ENCODE measurements at regions not wholly inside any gene's neighbourhood (a gene's known extent, or its start where the extent isn't known, plus 50 kb on each side); places are given as distances from the start of the nearest gene placed in this dataset.

DNA sequence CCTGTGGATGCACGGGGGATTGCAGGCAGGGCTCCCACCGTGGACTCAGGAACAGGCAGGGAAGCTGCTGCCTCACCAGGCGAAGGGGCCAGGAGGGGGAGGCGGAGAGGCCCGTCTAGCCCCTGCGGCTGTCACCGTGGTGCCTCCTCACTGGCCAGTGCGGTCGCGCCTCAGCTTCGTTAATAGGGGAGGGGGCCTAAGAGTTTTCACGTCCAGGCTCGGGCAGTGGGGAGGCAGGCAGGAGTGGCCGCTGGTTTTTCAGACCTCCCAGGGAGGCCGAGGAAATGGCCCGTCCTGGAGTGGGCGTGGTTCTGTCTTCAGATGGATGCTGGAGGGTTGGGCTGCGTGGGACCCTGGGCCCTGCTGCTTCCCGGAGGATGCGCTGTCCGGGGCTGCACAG is 91.1 kb upstream of the B3GAT1 start:
- no peak overlapping the region for H3K4me2 ChIP-seq (ENCODE audit: insufficient read depth, low read length)
- no peak for TF ChIP-seq ZFP30 (CRISPR knock-in tag; IDR thresholded peaks at IDR 0.05; ENCODE audit: borderline replicate concordance)
- no peak for TF ChIP-seq TEAD1 (CRISPR knock-in tag; IDR thresholded peaks at IDR 0.05)
- no peak for TF ChIP-seq PTTG1 (tag; IDR thresholded peaks at IDR 0.05; ENCODE audit: low read depth)
- TF ChIP-seq ELF2 (CRISPR knock-in tag; IDR thresholded peaks at IDR 0.05), result no peak
- TF ChIP-seq CHD2 (IDR thresholded peaks at IDR 0.05; ENCODE audit: low read depth, low read length), result no peak
- TF ChIP-seq ZNF124 (CRISPR knock-in tag; IDR thresholded peaks at IDR 0.05), result no peak
- TF ChIP-seq, protein P1, sequence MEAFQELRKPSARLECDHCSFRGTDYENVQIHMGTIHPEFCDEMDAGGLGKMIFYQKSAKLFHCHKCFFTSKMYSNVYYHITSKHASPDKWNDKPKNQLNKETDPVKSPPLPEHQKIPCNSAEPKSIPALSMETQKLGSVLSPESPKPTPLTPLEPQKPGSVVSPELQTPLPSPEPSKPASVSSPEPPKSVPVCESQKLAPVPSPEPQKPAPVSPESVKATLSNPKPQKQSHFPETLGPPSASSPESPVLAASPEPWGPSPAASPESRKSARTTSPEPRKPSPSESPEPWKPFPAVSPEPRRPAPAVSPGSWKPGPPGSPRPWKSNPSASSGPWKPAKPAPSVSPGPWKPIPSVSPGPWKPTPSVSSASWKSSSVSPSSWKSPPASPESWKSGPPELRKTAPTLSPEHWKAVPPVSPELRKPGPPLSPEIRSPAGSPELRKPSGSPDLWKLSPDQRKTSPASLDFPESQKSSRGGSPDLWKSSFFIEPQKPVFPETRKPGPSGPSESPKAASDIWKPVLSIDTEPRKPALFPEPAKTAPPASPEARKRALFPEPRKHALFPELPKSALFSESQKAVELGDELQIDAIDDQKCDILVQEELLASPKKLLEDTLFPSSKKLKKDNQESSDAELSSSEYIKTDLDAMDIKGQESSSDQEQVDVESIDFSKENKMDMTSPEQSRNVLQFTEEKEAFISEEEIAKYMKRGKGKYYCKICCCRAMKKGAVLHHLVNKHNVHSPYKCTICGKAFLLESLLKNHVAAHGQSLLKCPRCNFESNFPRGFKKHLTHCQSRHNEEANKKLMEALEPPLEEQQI (IDR thresholded peaks at IDR 0.05), result no peak
- TF ChIP-seq SRF (CRISPR knock-in tag; IDR thresholded peaks at IDR 0.05), result no peak
- no peak for TF ChIP-seq HMGN3 (IDR thresholded peaks at IDR 0.05; ENCODE audit: borderline replicate concordance, extremely low read depth, insufficient read length, low read depth, low read length)
- no peak for TF ChIP-seq ATF7 (IDR thresholded peaks at IDR 0.05)
- TF ChIP-seq SREBF2 (CRISPR knock-in tag; IDR thresholded peaks at IDR 0.05), result no peak
- TF ChIP-seq, protein P2, sequence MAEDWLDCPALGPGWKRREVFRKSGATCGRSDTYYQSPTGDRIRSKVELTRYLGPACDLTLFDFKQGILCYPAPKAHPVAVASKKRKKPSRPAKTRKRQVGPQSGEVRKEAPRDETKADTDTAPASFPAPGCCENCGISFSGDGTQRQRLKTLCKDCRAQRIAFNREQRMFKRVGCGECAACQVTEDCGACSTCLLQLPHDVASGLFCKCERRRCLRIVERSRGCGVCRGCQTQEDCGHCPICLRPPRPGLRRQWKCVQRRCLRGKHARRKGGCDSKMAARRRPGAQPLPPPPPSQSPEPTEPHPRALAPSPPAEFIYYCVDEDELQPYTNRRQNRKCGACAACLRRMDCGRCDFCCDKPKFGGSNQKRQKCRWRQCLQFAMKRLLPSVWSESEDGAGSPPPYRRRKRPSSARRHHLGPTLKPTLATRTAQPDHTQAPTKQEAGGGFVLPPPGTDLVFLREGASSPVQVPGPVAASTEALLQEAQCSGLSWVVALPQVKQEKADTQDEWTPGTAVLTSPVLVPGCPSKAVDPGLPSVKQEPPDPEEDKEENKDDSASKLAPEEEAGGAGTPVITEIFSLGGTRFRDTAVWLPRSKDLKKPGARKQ (CRISPR knock-in tag; IDR thresholded peaks at IDR 0.05), result no peak
- TF ChIP-seq BRD4 (IDR thresholded peaks at IDR 0.05), result no peak
- TF ChIP-seq, protein P3, sequence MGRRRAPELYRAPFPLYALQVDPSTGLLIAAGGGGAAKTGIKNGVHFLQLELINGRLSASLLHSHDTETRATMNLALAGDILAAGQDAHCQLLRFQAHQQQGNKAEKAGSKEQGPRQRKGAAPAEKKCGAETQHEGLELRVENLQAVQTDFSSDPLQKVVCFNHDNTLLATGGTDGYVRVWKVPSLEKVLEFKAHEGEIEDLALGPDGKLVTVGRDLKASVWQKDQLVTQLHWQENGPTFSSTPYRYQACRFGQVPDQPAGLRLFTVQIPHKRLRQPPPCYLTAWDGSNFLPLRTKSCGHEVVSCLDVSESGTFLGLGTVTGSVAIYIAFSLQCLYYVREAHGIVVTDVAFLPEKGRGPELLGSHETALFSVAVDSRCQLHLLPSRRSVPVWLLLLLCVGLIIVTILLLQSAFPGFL (CRISPR knock-in tag; IDR thresholded peaks at IDR 0.05), result no peak
- no peaks in the 10 kb centered on the region for H3K36me3 ChIP-seq (ENCODE audit: control insufficient read depth, insufficient read depth, low read length)
- peaks cover 3 to 69% of the 10 kb centered on the region in 2 experiments for H3K27me3 ChIP-seq (ENCODE audit: control insufficient read depth in 2 of 2, insufficient read depth in 2 of 2, low read length in 2 of 2)
- in situ Hi-C loops (cut with MboI) (no loop called here), intact Hi-C loops (cut with micrococcal nuclease) (no loop called here)
- no peaks in the 10 kb centered on the region for H3K9me1 ChIP-seq (ENCODE audit: control insufficient read depth, insufficient read depth, low read length)
- no peak overlapping the region for H2AFZ ChIP-seq (ENCODE audit: low read depth, low read length)
- H3K79me2 ChIP-seq (ENCODE audit: control insufficient read depth, insufficient read depth, low read length), result no peaks in the 10 kb centered on the region
- no peak; the same call in 2 of the 3 replicates for ATAC-seq
- CTCF ChIA-PET (ENCODE audit: low intra/inter-chr PET ratio), result no interaction called here
- no peak overlapping the region for H3K27ac ChIP-seq (ENCODE audit: extremely low read depth, low read depth, low read length)
- 5% methylated on average over 19 of the region's 21 CpGs for WGBS (ENCODE audit: insufficient coverage, low coverage, missing lambda C conversion rate)
- FAIRE-seq, result no peak
- no peaks in the 10 kb centered on the region; the same call in 1 of the 2 replicates for H4K20me1 ChIP-seq (replicated peaks; ENCODE audit: control insufficient read depth, insufficient read depth, low read length)
- H3K9ac ChIP-seq (ENCODE audit: insufficient read depth in 1 of 2, low read depth in 2 of 2, low read length in 2 of 2), result no peak overlapping the region
- H3K4me3 ChIP-seq, result no peak overlapping the region
- BruUV-seq (replicated peaks), result no TSS peak
- H3K9me3 ChIP-seq (replicated peaks; ENCODE audit: control insufficient read depth, insufficient read depth, low read depth, low read length), result no peaks in the 10 kb centered on the region
- no peak for DNase-seq (ENCODE audit: extremely low read depth in 1 of 4, low spot score in 3 of 4)
- POLR2A ChIA-PET, result interaction anchor here (0.6 to 0.7 kb wide), 2 partner anchors 12 to 31 kb away, joined by 3 read pairs; no protein-coding TSS in a partner anchor
- H3K4me1 ChIP-seq (replicated peaks in 1 of 2; ENCODE audit: control insufficient read depth in 2 of 2, insufficient read depth in 2 of 2, low read length in 2 of 2), result peaks cover 0 to 2% of the 10 kb centered on the region in 2 experiments; a peak in 1 of 5 replicates
